HuH-7.5 (cell line): ENCODE measurements at regions not wholly inside any gene's neighbourhood (a gene's known extent, or its start where the extent isn't known, plus 50 kb on each side); places are given as distances from the start of the nearest gene placed in this dataset.
"Not testable (repeated sequence)": the region's sequence is repeated elsewhere in the genome, so short reads cannot be mapped to it uniquely, and the experiment has no call there.

Source experiments
- DNase-seq: peaks from one replicate; pipeline ENCODE4 v3.0.0; 2011; ENCODE audit warnings: low spot score

GRCh38 chr3:145269106-145269505 is 891.9 kb downstream of the PLOD2 start:
- DNase-seq = no peak

DNA sequence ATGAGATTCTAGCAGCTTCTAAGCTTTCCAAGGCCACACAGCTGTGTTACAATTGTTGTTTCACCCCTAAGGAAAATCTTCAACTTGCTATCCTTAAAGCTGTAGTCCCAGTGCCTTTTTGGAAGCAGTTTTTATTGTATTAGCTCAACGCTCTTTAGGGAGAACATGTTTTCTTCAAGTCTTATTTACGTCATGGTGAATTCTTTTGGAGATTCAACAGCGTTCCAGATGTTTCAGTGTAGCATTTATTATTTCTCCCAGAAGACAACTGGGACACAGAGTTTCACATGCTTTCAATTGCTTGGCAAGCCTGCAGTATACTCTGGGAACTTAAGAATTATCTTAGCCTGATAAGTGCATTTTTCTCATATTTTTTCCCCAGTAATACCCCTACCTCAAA is 888.3 kb downstream of the PLOD2 start:
- DNase-seq = no peak

DNA sequence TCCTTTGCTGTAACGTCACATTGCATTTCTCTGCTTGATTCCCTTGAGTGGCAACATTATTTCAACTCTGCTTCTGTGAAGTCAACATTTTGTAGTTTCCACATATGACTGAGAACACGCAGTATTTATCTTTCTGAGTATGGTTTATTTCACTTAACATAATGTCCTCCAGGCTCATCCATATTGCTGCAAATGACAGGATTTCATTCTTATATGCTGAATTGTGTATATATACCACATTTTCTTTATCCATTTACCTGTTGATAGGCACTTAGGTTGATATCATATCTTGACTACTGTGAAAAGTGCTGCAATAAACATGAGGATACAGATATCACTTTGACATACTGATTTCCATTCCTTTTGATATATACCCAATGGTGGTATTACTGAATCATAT is 878.5 kb downstream of the PLOD2 start:
- no peak for DNase-seq

DNA sequence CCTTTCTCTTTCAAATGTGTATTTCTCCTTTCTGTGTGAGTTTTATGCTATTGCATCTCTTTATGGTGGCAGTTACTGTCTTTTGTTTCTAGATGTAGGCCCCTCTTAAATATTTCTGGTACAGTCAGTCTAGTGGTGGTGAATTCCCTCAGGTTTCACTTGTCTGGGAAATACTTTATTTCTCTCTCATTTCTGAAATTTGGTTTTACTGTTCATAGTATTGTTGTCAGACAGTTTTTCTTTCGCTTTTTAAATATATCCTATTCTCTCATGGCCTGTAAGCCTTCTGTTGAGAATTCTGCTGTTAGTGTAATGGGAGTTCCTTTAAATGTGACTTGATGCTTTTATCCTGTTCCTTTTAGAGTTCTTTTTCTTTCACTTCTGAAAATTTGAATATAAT is 874.0 kb downstream of the PLOD2 start:
- no peak for DNase-seq

DNA sequence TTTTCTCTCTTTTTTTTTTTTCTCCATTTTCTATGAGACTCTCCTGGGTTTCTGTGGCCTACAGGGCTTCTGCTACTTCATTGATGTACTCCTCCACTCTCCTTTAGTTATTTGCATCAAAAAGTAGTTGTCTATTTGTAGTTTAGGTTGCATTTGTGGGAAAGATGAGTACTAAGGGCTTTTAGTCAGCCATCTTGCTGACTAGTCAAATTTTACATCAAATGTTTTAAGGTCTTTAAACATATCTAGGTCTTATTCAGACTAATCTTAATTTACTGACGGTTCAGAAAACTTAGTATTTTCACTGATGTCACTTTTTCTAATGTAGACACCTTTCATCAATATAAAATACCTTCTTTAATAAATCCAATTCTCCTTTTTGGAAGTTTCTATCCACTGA is 871.0 kb downstream of the PLOD2 start:
- no peak for DNase-seq

GRCh38 chr3:145294572-145294971 is 866.4 kb downstream of the PLOD2 start:
- DNase-seq = no peak

- no peak for DNase-seq
Measured at GRCh38 chr3:145307272-145307671, 853.7 kb downstream of the PLOD2 start.

DNA sequence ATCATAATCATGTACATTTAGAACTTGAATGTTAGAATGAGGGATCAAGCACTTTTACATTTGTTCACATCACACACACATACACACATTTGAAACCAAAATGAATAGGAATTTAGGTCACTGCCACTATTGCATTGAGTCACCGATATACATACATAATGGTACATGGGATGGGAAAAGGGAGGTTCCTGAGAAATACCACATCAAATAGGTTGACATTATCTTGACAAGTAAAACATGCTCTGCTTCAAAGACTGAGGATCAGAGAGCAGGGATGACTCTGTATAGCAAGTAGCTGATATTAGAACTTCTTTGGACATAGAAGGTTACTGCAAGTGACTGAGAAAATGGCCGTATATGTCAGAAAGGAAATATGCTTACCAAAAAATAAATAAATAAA is 847.2 kb downstream of the PLOD2 start:
- DNase-seq = no peak

DNA sequence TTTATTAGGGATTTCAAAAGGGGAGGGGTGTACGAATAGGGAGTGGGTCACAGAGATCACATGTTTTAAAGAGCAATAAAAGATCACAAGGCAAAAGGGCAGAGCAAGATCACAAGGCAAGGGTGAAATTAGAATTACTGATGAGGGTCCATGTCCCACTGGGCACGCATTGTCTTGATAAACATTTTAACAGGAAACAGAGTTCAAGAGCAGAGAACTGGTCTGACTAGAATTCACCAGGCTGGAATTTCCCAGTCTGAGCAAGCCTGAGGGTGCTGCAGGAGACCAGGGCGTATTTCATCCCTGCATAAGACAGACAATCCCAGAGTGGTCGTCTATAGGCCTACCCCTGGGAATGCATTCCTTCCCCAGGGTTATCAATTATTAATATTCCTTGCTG is 844.7 kb downstream of the PLOD2 start:
- DNase-seq = not testable (repeated sequence)

DNA sequence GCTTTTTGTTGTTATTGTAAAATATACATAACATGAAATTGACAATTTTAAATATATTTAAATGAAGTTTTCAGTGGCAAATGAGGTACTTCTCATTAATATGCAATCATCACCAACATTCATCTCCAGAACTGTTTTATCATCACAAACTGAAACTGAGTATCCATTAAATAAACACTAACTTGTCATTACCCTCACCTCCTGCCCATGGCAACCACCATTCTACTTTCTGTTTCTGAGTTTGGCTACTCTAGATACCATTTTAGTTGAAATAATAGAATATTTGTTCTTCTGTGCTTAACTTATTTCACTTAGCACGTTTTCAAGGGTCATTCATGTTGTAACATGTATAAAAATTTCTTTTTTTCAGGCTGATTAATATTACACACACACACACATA is 834.3 kb downstream of the PLOD2 start:
- DNase-seq = no peak

GRCh38 chr3:145333427-145333826 is 827.6 kb downstream of the PLOD2 start:
- not testable (repeated sequence) for DNase-seq

GRCh38 chr3:145333931-145334330 is 827.1 kb downstream of the PLOD2 start:
- peak; percentile 21 for DNase-seq

- no peak for DNase-seq
Measured at GRCh38 chr3:145355206-145355605, 805.8 kb downstream of the PLOD2 start.

DNA sequence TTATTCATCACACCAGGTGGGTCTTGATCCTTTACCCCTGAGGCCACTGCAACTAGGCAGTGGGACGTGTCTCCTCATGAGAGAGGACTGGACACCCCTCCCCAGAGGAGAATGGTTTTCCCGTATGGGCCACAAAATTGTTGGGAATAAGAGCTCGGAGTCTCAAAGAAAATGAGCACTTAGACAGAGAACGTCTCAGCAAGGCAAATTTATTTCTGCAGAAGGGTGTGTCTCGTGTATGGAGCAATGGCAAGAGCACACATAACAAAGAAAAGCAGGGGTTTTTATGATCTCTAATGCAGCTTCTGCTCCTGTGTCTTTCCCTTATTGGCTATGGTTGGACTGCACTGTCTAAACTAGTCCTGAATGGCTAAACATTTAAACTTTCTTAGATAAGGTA is 803.5 kb downstream of the PLOD2 start:
- DNase-seq = no peak

- DNase-seq = no peak
Measured at GRCh38 chr3:145359040-145359439, 801.9 kb downstream of the PLOD2 start.

GRCh38 chr3:145368748-145369147 is 792.2 kb downstream of the PLOD2 start:
- DNase-seq = no peak

DNA sequence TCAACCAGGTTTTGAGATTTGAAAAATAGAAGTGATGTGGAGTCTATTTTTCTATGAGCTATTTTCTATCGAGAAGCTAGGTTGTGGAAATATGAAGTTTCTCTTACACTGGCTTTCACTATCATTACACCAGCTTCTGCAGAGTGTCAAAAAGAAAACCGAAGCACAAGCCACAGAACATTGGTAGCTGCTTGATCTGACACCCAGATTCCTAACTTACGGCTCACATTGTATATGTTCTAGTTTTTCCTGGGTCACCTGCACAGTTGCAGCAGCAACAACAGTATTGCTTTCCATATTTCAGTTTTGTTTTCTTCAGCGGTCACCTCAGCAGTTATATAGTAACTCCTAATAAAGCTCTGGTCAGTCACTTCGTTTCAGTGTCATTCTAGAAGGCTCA is 790.1 kb downstream of the PLOD2 start:
- DNase-seq = no peak

DNA sequence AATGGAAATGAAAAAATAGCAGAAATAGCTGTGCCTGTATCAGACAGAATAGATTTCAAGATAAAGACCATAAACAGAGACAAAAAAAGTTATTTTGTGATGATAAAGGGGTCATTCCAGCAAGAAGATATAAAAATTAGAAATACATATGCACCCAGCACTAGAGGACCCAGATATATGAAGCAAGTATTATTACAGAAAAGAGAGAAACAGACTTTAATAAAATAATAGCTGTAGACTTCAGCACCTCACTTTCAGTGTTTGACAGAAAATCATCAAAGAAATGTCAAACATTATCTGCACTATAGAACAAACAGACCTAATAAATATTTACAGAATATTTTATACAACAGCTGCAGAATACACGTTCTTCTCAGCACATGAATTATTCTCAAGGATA is 783.7 kb downstream of the PLOD2 start:
- DNase-seq = no peak

DNA sequence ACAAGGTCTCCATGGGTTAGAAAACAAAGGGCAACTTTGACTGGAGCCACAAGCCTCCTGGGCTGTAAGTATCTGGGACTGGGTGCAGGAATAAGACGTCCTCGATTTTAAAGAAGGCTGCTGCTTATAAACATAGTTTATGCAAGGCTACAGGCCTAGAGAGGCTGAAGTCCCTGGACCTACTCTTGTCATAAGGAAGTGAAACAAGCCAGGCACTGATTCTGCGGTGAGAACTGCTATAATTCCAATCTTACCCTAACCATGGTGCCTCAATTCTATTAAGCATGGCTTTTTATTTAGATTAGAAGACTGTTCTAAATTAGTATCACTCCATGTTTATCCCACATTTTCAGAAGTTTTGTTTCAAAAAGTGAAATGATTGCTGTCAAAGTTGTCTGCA is 777.6 kb downstream of the PLOD2 start:
- DNase-seq = no peak

- DNase-seq = no peak
Measured at GRCh38 chr3:145384307-145384706, 776.7 kb downstream of the PLOD2 start.

GRCh38 chr3:145387211-145387610 is 773.8 kb downstream of the PLOD2 start:
- DNase-seq = no peak

- DNase-seq = no peak
Measured at GRCh38 chr3:145395421-145395820, 765.6 kb downstream of the PLOD2 start.

DNA sequence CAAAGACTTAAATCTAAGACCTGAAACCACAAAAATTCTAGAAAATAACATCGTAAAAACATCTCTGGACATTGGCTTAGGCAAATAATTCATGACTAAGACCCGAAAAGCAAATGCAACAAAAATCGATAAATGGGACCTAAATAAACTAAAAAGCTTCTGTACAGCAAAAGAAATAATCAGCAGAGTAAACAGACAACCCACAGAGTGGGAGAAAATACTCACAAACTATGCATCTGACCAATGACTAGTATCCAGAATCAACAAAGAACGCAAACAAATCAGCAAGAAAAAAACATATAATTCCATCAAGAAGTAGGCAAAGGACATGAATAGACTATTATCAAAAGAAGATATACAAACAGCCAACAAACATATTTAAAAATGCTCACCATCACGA is 749.4 kb downstream of the PLOD2 start:
- DNase-seq = no peak

- no peak for DNase-seq
Measured at GRCh38 chr3:145417678-145418077, 743.3 kb downstream of the PLOD2 start.

DNA sequence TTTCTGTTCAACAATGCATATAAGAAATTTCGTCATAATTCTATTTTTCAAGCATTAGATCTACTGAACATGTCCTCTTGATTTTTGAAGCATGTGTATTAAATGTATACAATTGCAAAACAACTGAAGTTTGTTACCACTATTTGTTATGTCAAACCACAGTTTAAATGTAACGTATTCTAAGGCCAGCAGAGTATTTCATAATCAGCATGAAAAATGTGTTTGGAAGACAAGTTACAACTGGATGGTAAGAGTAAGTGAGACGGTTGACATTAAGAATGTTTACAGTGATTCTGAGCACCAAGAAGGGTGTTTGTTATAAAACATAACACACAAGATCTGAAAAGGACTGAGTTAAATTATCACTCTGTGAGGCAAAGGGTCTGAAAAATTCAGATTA is 738.4 kb downstream of the PLOD2 start:
- DNase-seq = no peak
